Hindlimb muscle (tissue), 1 donor: ENCODE measurements at regions not wholly inside any gene's neighbourhood (a gene's known extent, or its start where the extent isn't known, plus 50 kb on each side); places are given as distances from the start of the nearest gene placed in this dataset.
"Not testable (repeated sequence)": the region's sequence is repeated elsewhere in the genome, so short reads cannot be mapped to it uniquely, and the experiment has no call there.

ENCODE experiments used
- DNase-seq: peaks from one replicate; pipeline ENCODE4 v3.0.0-alpha.2; 2013

DNA sequence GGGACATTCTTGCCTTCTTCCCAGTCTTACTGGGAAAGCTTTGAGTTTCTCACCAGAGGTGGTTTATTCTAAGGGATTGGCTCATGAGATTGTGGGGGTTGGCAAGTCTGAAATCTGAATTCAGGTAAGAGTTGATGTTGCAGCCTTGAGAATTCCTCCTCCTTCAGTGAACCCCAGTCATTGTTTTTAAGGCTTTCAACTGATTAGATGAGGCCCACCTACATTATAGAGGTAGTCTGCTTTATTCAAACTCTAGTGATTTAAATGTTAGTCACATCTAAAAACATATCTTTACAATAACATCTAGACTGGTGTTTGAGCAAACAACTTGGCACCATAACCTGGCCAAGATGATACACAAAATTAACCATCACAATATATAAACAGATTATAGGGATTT lies 156.5 kb upstream of the MED14 start:
- no peak for DNase-seq

GRCh38 chrX:40893251-40893910 lies 158.0 kb upstream of the MED14 start:
- DNase-seq = no peak

- no peak for DNase-seq
These were observed 159.9 kb upstream of the MED14 start for GRCh38 chrX:40895246-40895645.

GRCh38 chrX:40897718-40898270 lies 162.5 kb upstream of the MED14 start:
- DNase-seq = no peak

DNA sequence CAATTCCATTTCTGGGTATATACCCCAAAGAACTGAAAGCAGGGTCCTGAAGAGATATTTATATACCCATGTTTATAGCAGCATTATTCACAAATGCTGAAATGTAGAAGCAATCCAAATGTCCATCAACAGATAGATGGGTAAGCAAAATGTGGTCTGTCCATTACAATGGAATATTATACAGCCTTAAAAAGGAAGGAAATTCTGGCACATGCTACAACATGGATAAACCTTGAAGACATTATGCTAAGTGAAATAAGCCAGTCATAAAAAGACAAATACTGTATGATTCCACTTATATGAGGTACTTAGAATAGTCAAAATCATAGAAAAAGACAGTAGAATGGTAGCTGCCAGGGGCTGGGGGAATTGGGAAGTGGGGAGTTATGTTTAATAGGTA lies 169.4 kb upstream of the MED14 start:
- not testable (repeated sequence) for DNase-seq

GRCh38 chrX:40908026-40908425 lies 172.7 kb upstream of the MED14 start:
- DNase-seq = no peak

DNA sequence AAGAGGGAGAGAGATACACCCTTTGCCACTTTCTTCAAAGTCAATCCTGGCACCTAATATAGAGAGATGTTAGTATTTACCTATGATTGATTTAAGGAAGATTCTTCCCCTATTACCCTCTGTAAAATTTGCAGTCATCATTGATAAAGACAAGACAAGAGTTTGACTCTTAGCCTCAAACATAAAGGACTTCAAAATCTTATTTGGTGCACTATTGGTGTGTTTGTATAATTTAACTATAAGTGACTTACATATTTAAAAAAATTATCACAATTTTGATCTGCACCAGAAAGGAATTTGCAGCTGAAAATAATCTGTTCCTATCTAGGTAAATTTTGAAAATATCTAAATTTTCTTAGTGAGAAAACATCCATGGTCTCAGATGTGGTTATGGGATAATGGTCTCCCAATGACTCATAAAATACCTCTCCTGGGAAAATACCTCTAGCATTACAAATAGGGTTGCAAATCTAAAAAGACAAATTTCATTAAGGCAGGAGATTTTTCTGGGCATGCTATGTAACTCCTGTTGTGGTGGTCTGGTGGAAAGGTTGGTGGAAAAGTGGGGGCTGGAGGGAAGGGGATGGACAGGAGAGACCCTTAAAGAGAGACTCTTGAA lies 173.6 kb upstream of the MED14 start:
- DNase-seq = no peak

GRCh38 chrX:40912166-40912565 lies 173.1 kb upstream of the USP9X start:
- no peak for DNase-seq

- DNase-seq = no peak
These were observed 172.7 kb upstream of the USP9X start for GRCh38 chrX:40912576-40912975.

DNA sequence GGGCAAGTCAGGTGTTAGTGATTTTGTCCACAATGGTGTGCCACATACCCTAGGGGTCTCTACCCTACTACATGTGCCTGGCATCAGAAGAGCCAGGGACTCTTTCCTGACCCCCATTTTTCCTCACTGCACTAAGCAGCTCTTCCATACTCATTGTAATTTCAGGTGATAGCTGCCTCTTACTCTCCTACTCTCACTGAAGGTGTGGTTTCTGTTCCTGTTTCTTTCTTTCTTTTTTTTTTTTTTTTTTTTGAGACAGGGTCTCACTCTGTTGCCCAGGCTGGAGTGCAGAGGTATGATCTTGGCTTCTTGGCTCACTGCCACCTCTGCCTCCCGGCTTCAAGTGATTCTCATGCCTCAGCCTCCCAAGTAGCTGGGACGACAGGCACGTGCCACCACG lies 164.9 kb upstream of the USP9X start:
- no peak for DNase-seq

DNA sequence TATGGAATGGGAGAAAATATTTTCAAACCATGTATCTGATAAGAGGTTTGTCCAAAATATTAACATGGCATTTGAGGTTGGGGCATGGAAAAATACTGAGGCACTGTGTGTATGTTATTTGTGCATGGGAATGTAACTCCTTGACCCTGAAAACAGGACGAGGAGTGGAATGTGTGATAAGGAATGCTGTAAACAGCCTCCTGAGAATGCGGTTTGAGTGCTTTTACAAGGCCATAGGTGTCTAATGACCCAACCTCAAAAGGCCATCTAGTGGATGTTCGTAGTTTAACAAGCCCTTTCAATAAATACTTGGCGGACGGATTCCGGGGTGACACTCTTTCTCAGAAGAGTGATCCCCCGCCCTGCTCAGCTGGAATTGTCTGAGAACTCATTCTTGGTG lies 162.9 kb upstream of the USP9X start:
- no peak for DNase-seq

DNA sequence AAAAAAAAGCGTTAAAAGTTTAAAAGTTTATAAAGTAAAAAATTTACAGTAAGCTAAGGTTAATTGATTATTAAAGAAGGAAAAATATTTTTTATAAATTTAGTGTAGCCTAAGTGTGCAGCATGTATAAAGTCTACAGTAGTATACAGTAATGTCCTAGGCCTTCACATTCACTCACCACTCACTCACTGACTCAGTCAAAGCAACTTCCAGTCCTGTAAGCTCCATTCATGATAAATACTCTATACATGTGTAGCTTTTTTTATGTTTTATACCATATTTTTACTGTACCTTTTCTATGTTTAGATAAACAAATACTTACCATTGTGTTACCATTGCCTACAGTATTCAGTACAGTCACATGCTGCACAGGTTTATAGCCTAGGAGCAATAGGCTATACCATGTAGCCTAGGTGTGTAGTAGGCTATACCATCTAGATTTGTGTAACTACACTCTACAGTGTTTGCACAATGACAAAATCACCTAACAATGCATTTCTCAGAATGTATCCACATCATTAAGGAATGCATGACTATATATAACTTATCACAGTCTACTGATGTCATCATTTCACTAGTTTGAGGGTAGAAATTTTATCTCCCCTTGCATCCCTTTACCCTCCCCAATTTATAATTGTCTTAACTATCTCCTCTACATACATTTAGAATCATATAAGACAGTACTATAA lies 158.4 kb upstream of the USP9X start:
- not testable (repeated sequence) for DNase-seq

GRCh38 chrX:40928076-40928475 lies 157.2 kb upstream of the USP9X start:
- no peak for DNase-seq

DNA sequence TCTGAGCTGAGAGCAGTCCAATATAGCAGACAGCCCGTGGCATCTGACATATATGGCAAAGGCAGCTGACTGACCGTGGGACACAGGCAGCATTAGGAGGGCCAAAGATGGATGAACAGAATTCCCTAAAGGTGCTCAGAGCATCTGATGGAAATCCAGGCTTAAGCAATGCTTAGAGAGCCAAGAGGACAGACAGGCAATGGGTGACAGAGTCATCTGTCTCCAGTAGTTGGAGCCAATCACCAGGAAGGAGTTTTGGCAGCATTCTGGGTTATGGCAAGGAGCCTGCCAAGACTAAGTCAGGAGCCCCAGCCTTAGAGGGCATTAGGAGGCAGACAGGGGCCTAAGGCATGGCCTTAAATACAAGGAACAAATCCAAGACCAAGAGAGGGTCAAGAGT lies 153.3 kb upstream of the USP9X start:
- DNase-seq = no peak

DNA sequence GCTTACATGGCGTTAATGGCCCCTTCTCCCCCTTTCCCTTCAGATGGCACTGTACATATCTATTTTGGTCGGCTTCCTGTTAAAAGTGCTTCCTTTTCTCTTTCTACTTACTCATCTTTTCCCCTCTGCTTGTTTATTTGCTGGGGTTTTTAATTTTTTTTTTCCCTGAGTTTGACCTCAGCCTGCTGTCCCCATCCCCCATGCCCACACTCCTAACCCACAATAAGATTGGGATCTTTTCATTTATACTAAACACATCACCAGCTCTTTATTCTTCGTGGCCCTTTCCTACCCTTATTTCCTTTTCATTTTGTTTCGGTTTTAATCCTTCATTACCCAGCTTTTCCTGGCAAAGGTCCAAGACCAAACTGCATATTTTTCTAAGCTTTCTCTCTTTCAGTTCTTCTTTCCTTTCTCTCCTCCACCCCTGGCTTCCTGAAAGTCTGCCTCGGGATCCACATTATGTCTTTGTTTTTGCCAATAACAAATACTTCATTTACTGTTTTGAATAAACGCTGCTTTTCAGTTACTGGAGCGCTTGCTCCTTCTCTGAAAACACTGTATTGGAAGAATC lies 152.0 kb upstream of the USP9X start:
- DNase-seq = peak; percentile 66

- peak; percentile 45 for DNase-seq
These were observed 151.4 kb upstream of the USP9X start for GRCh38 chrX:40933706-40934425.

- no peak for DNase-seq
These were observed 148.4 kb upstream of the USP9X start for GRCh38 chrX:40936827-40937226.

- no peak for DNase-seq
These were observed 146.8 kb upstream of the USP9X start for GRCh38 chrX:40938423-40938822.

DNA sequence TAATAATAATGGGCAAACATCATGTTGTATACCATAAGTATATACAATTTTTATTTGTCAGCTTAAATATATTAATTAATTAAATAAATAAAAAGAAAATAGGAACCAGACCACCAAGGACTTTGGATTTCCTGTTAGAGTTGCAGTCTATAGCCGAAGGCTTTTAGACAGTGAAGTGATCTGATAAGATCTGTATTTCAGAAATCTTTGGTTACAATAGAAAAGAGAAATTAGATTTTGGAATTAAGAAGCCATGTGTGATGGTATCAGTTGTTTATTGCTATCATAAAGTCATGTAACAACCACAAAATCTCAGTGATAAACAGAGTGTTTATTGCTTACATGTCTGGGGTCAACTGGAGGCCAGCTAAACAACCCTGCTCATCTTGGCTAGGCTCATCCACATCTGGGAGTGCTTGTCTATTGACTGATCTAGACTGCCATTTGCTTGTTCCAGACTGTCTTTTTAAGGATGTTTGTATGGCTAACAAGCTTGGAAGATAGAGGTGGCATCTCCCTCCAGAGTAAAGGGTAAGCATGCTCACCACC lies 142.1 kb upstream of the USP9X start:
- DNase-seq = no peak

DNA sequence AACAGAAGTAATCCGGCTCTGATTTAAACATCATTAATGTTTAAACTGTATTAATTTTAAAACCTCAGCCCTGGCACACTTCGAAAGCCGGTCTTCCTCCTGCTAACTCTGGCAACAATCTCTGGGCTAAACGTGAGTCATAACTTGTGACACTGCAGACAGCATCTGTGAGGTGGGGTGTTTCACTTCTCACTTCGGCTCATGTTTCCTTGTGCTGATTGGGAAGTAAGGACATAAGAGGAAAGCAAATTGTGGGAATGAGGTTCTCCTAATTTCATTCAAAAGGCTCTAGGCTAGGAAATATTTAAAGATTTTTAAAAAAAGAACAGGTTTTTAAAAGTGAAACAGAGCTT lies 139.9 kb upstream of the USP9X start:
- DNase-seq = peak; percentile 56

DNA sequence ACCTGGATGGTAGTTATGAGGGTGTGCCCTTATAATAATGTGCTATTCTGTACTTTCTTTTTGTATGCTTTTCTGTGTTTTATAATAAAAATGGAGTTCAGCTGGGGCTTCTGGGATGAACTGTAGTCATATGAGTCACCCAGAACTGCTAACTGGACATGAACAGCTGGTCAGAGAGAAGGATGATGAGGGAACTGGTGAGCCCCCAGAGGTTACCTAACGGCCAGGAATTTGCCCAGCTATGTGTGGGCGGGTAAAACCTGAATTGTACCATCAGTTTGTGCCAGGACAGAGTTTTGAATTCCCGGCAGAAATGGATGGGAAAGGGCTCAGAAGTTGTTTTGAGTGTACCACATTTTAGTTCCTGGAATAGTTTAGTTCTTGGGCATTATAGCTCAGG lies 138.0 kb upstream of the USP9X start:
- no peak for DNase-seq

DNA sequence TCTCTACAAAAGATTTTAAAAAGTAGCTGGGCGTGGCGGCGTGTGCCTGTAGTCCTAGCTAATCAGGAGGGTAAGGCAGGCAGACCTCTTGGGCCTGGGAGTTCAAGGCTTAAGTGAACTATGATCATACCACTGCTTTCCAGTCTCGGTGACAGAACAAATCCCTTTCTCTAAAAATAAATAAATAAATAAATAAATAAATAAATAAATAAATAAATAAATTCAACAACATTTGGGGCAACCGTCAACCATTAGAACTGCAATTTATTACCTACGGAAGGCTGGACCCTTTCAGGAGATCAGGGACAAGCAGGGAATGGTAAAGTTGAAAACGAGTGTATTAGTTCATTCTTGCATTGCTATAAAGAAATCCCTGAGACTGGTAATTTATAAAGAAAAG lies 136.2 kb upstream of the USP9X start:
- DNase-seq = no peak

- no peak for DNase-seq
These were observed 134.7 kb upstream of the USP9X start for GRCh38 chrX:40950546-40950945.
